ENCODE measurements at regions not wholly inside any gene's neighbourhood (a gene's known extent, or its start where the extent isn't known, plus 50 kb on each side); places are given as distances from the start of the nearest gene placed in this dataset.

GRCh38 chr21:15170614-15171013, 105.8 kb upstream of the NRIP1 start:
- TF ChIP-seq POLR2AphosphoS5 (IDR thresholded peaks at IDR 0.05) = no peak
- TF ChIP-seq, protein P1, sequence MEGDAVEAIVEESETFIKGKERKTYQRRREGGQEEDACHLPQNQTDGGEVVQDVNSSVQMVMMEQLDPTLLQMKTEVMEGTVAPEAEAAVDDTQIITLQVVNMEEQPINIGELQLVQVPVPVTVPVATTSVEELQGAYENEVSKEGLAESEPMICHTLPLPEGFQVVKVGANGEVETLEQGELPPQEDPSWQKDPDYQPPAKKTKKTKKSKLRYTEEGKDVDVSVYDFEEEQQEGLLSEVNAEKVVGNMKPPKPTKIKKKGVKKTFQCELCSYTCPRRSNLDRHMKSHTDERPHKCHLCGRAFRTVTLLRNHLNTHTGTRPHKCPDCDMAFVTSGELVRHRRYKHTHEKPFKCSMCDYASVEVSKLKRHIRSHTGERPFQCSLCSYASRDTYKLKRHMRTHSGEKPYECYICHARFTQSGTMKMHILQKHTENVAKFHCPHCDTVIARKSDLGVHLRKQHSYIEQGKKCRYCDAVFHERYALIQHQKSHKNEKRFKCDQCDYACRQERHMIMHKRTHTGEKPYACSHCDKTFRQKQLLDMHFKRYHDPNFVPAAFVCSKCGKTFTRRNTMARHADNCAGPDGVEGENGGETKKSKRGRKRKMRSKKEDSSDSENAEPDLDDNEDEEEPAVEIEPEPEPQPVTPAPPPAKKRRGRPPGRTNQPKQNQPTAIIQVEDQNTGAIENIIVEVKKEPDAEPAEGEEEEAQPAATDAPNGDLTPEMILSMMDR (IDR thresholded peaks at IDR 0.05) = no peak
